OCI-LY1 (cell line): ENCODE measurements at regions not wholly inside any gene's neighbourhood (a gene's known extent, or its start where the extent isn't known, plus 50 kb on each side); places are given as distances from the start of the nearest gene placed in this dataset.

Source experiments
- CTCF ChIP-seq: fragments of 200-600 bp; sonication (generic), shearing (Covaris generic); IDR thresholded peaks from 2 replicates; pipeline ENCODE4 v1.5.1; 2017; ENCODE audit warnings: mild to moderate bottlenecking, antibody characterized with exemption, low read length, moderate library complexity, mixed read lengths
- EZH2 ChIP-seq: fragments of 200-600 bp; sonication (generic), shearing (Covaris generic); IDR thresholded peaks from 2 replicates; pipeline ENCODE4 v1.8.0; 2017; ENCODE audit warnings: borderline replicate concordance, mixed run types, mild to moderate bottlenecking, antibody characterized with exemption, low read length, moderate library complexity, mixed read lengths

GRCh38 chr4:138028923-138029322, 213.2 kb downstream of the SLC7A11 start:
- TF ChIP-seq CTCF (no peak), EZH2 (no peak)
